Astrocyte of the cerebellum (primary cell): ENCODE measurements at regions not wholly inside any gene's neighbourhood (a gene's known extent, or its start where the extent isn't known, plus 50 kb on each side); places are given as distances from the start of the nearest gene placed in this dataset.

Experiments
- DNase-seq: peaks from one replicate; pipeline ENCODE4 v3.0.0-alpha.2; 2011; ENCODE audit warnings: low read depth
- H3K4me3 ChIP-seq: 2 replicates; pipeline ENCODE4 v1.5.1; 2011; ENCODE audit warnings: mild to moderate bottlenecking, low read depth, low read length, moderate library complexity
- in situ Hi-C: cut with HindIII; loops from 2 replicates; pipeline ENCODE4 v1.10.0; 2017; ENCODE audit warnings: low sequenced_read_pairs
- TF ChIP-seq, protein P1 (sequence below): IDR thresholded peaks from 2 replicates; pipeline ENCODE4 v1.5.1; 2012; ENCODE audit warnings: low read length, low read depth, moderate library complexity, mild to moderate bottlenecking; ENCODE audit errors: missing control alignments

DNA sequence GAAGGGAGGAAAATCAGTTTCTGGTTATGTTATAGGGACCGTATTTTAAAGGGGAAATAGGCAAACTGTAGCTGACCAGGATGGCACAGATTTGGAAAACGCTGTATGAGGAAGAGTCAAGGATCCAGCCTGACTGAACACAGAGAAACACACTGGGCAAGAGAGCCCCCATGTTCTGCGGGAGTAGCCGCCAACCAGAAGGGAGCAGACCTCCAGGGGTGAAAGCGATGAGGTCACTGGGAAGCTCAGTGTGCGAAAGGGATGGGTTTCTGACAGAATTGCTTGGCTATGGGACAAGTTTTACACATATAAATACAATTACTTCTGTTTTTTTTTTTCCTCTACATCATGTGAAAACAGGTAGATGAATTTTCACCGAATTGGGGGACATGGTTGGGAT, 291.6 kb upstream of the PODXL start:
- H3K4me3 ChIP-seq: no peak overlapping the region
- TF ChIP-seq, protein P1, sequence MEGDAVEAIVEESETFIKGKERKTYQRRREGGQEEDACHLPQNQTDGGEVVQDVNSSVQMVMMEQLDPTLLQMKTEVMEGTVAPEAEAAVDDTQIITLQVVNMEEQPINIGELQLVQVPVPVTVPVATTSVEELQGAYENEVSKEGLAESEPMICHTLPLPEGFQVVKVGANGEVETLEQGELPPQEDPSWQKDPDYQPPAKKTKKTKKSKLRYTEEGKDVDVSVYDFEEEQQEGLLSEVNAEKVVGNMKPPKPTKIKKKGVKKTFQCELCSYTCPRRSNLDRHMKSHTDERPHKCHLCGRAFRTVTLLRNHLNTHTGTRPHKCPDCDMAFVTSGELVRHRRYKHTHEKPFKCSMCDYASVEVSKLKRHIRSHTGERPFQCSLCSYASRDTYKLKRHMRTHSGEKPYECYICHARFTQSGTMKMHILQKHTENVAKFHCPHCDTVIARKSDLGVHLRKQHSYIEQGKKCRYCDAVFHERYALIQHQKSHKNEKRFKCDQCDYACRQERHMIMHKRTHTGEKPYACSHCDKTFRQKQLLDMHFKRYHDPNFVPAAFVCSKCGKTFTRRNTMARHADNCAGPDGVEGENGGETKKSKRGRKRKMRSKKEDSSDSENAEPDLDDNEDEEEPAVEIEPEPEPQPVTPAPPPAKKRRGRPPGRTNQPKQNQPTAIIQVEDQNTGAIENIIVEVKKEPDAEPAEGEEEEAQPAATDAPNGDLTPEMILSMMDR: no peak

DNA sequence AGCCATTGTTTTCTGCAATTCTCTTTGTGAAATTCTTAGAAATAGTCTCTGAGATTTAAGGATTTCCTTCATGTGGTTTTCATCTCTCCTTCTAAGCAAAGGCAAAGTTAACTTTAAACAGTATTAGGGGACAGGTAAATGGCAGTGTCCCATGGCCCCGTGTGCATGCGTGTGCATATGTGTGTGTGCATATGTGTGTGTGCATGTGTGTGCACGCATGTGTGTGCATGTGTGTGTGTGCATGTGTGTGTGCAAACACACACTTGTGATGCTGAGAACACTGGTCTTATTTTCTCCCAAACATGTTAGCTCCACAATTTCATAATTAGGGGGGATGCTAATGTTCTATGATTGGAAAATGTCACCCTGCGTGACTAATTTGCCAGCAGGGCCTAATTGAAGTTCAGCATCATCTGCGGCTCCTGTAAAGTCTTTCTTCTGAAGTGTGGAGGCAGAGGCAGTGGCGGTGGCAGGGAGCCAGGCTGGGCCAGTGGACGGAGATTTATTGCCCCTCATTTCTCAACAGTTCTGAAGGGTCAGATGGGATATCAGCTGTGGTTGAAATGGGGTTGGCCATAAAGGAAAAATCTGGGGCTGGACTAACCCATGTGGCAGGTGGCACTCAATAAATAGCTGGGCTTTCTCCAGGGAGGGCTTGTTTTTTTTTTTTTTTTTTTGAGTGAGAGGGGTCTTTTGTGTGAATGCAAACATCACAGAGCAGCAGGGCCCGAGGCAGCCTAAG, 289.3 kb upstream of the PODXL start:
- in situ Hi-C loops: no loop called here
- TF ChIP-seq, protein P1: no peak
- H3K4me3 ChIP-seq: no peak overlapping the region
- no peak for DNase-seq

More for the DNA sequence above, 291.6 kb upstream of the PODXL start:
- in situ Hi-C loops: no loop called here
- DNase-seq: no peak

DNA sequence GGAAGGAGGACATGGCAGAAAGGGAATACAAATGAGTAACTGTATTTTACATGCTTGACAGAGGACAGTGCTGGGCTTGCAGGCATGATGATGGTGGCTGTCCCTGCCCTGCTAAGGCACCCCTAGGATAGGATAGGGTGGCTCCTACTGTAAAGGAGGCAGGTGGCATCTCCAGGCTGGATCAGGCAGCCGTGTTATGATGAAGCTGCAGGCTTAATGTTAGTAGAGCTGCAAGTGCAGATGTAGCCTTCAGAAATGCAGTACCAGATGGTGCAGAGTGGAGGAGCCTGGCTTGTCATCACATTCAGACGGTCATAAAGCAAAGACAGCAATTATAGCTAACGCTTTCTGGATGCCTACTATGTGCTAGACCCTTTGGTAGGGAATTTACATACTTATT, 287.9 kb upstream of the PODXL start:
- DNase-seq: no peak
- TF ChIP-seq, protein P1: no peak
- H3K4me3 ChIP-seq: no peak overlapping the region
- in situ Hi-C loops: no loop called here

DNA sequence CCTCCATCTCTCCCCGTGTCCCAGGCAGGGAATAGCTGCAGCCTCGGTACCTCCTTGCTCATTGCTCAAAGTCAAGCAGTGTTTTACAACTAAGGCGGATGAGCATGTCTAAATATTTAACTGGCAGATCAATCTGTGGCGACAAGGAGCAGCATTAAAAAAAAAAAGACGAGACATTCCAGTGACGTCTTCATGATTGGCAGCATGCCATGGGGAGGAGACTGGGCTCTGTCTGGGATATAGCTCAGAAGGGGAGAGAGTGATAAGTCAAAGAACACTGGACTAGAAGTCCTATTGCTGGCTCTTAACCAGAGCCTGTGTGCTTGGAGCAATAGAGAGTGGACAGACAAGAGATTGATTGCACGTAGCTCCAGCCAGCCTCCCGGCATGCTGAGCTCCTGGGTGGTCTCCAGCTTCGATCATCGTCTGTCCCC, 287.5 kb upstream of the PODXL start:
- in situ Hi-C loops: no loop called here
- no peak for DNase-seq

DNA sequence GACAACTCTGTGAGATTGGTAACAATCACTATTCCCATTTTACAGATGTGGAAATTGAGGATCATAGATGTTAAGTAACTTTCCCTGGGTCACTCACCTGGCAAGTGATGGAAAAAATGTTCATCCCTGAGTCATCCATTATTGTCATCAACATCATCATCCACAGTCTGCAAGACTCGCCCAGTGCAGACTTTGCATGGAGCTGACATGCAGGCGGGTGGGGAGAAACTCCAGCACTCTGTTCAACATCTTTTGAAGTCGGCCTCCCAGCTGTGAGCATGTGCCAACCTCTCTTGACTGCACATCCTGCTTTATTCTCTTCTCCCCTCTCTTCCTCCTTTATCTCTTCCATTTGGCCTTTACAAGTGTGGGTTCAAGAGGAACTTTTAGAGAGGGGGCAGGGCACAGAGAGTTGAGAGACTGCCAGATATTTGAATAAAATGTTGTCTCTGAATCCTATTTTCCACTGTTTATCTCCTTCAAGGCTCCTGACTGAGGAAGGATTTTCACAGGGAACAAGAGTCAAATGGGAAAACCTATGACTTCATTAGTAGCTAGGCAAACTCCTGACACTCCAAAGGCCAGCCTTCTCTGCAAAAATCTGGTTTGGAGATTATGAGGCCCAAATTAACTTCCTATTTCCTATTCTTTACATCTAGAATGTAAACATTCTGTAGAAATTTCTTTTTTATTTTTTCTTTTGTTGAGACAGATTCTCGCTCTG, 283.7 kb upstream of the PODXL start:
- no peak overlapping the region for H3K4me3 ChIP-seq
- in situ Hi-C loops: no loop called here
- DNase-seq: no peak
- TF ChIP-seq, protein P1: no peak

More for the DNA sequence above, 287.5 kb upstream of the PODXL start:
- no peak overlapping the region for H3K4me3 ChIP-seq
- TF ChIP-seq, protein P1: no peak

DNA sequence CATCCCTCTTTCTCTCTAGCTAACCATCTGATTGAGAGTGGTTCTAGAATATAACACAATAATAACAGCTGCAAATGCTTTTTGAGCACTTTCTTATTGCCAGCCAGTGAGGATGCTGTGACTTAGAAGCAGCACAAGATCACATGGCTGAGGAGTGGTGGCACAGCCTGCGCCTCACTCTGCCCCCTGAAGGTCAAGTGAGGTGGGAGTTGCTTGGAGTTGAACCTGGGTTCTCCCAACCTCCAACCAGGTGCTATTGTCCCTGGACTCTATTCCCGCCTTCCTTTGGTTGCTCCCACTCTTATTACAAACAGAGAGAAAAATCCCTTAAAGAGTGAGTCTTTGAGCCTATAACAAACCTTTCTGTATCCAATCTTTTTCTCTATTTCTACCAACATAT, 280.3 kb upstream of the PODXL start:
- DNase-seq: no peak
- no peak overlapping the region for H3K4me3 ChIP-seq
- in situ Hi-C loops: no loop called here
- TF ChIP-seq, protein P1: no peak
